Breast epithelium (tissue), 4 donors: ENCODE measurements at regions not wholly inside any gene's neighbourhood (a gene's known extent, or its start where the extent isn't known, plus 50 kb on each side); places are given as distances from the start of the nearest gene placed in this dataset.
"Not testable (repeated sequence)": the region's sequence is repeated elsewhere in the genome, so short reads cannot be mapped to it uniquely, and the experiment has no call there.

Experiments used
- DNase-seq, 2 donors: peaks; one replicate each; pipeline ENCODE4 v3.0.0-alpha.2; 2019; ENCODE audit warnings: low spot score in 2 of 2
- H3K27ac ChIP-seq, 2 donors: fragments of 200-600 bp; sonication (generic) in 1 of 2; one replicate each; pipeline ENCODE4 v1.5.1; 2016 to 2019; ENCODE audit warnings: mild to moderate bottlenecking in 1 of 2
- H3K27me3 ChIP-seq, 2 donors: fragments of 200-600 bp; sonication (generic) in 1 of 2; one replicate each; pipeline versions ENCODE4 v1.5.1 to v1.6.0; 2017 to 2019; ENCODE audit warnings: control low read depth in 1 of 2, mild to moderate bottlenecking in 1 of 2
- H3K36me3 ChIP-seq: fragments of 200-600 bp; one replicate; pipeline ENCODE4 v1.5.1; 2019
- H3K4me1 ChIP-seq, 2 donors: fragments of 200-600 bp; sonication (generic); one replicate each; pipeline ENCODE4 v1.5.1; 2016 to 2019; ENCODE audit warnings: control low read depth in 1 of 2
- H3K4me3 ChIP-seq, 3 donors: fragments of 200-600 bp; sonication (generic); 1 replicate in 2 of 3; 2 replicates in 1 of 3; pipeline ENCODE4 v1.5.1; 2016 to 2019; ENCODE audit warnings: mild to moderate bottlenecking in 3 of 3, moderate library complexity in 2 of 3
- H3K9me3 ChIP-seq, 2 donors: fragments of 200-600 bp; sonication (generic) in 1 of 2; one replicate each; pipeline ENCODE4 v1.5.1; 2016 to 2019; ENCODE audit warnings: control low read depth in 1 of 2
- POLR2A ChIP-seq: fragments of 450-650 bp; IDR thresholded peaks from one replicate; pipeline ENCODE4 v1.6.1; 2016; ENCODE audit warnings: antibody characterized with exemption, mild to moderate bottlenecking, moderate library complexity
- POLR2AphosphoS5 ChIP-seq, 3 donors: sonication (generic); formaldehyde crosslinking; IDR thresholded peaks; one replicate each; pipeline ENCODE4 v1.6.1; 2017; ENCODE audit warnings: antibody characterized with exemption in 3 of 3
- intact Hi-C: fragments of 100-400 bp; cut with DNase I; formaldehyde crosslinking; loops from one replicate; pipeline ENCODE4 v1.15.1; 2023; ENCODE audit warnings: low total_unique reads
- TF ChIP-seq, protein P1 (sequence below), 3 donors: fragments of 450-650 bp; IDR thresholded peaks; one replicate each; pipeline ENCODE4 v1.5.1; 2016 to 2017; ENCODE audit warnings: antibody characterized with exemption in 3 of 3, mild to moderate bottlenecking in 3 of 3, moderate library complexity in 3 of 3

GRCh38 chr12:107602446-107602845, 83.2 kb upstream of the PWP1 start:
- TF ChIP-seq, protein P1, sequence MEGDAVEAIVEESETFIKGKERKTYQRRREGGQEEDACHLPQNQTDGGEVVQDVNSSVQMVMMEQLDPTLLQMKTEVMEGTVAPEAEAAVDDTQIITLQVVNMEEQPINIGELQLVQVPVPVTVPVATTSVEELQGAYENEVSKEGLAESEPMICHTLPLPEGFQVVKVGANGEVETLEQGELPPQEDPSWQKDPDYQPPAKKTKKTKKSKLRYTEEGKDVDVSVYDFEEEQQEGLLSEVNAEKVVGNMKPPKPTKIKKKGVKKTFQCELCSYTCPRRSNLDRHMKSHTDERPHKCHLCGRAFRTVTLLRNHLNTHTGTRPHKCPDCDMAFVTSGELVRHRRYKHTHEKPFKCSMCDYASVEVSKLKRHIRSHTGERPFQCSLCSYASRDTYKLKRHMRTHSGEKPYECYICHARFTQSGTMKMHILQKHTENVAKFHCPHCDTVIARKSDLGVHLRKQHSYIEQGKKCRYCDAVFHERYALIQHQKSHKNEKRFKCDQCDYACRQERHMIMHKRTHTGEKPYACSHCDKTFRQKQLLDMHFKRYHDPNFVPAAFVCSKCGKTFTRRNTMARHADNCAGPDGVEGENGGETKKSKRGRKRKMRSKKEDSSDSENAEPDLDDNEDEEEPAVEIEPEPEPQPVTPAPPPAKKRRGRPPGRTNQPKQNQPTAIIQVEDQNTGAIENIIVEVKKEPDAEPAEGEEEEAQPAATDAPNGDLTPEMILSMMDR (IDR thresholded peaks at IDR 0.05): no peak
- TF ChIP-seq POLR2AphosphoS5 (IDR thresholded peaks at IDR 0.05) (no peak), POLR2A (no peak)
- intact Hi-C loops: loop anchor here (5.0 kb wide), 2 partner anchors 70 to 470 kb away; no protein-coding TSS in a partner anchor

DNA sequence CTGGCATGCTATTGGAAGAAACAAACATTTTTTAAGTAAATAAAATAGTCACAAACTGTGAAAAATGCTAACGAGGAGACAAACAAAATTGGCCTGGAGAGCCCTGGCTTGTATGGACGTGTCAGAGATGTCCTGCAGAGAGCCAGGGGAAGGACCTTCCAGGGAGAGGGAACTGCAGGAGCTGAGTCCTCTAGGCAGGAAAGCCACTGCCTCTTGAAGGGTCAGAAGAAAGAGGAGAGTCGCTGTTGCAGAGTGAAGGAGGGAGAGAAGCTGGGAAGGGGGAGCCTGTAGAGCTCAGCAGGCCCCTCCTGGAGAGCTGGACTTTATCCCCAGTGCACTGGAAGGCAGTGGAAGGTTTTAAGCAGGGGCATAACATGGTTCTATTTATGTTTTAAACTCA, 80.3 kb upstream of the PWP1 start:
- DNase-seq: no peak
- TF ChIP-seq, protein P1 (IDR thresholded peaks at IDR 0.05): no peak
- no peak for TF ChIP-seq POLR2AphosphoS5 (IDR thresholded peaks at IDR 0.05)
- TF ChIP-seq POLR2A: no peak
- H3K4me1 ChIP-seq: no peaks in the 10 kb centered on the region
- no peaks in the 10 kb centered on the region for H3K36me3 ChIP-seq
- no peak overlapping the region for H3K4me3 ChIP-seq
- no peaks in the 10 kb centered on the region for H3K27me3 ChIP-seq
- no peak overlapping the region for H3K27ac ChIP-seq
- intact Hi-C loops: no loop called here
- no peaks in the 10 kb centered on the region for H3K9me3 ChIP-seq

More at GRCh38 chr12:107602446-107602845, 83.2 kb upstream of the PWP1 start:
- Histone ChIP-seq H3K27ac (no peak overlapping the region), H3K4me3 (no peak overlapping the region), H3K4me1 (no peaks in the 10 kb centered on the region), H3K27me3 (no peaks in the 10 kb centered on the region), H3K9me3 (no peaks in the 10 kb centered on the region), H3K36me3 (no peaks in the 10 kb centered on the region)
- DNase-seq: no peak

DNA sequence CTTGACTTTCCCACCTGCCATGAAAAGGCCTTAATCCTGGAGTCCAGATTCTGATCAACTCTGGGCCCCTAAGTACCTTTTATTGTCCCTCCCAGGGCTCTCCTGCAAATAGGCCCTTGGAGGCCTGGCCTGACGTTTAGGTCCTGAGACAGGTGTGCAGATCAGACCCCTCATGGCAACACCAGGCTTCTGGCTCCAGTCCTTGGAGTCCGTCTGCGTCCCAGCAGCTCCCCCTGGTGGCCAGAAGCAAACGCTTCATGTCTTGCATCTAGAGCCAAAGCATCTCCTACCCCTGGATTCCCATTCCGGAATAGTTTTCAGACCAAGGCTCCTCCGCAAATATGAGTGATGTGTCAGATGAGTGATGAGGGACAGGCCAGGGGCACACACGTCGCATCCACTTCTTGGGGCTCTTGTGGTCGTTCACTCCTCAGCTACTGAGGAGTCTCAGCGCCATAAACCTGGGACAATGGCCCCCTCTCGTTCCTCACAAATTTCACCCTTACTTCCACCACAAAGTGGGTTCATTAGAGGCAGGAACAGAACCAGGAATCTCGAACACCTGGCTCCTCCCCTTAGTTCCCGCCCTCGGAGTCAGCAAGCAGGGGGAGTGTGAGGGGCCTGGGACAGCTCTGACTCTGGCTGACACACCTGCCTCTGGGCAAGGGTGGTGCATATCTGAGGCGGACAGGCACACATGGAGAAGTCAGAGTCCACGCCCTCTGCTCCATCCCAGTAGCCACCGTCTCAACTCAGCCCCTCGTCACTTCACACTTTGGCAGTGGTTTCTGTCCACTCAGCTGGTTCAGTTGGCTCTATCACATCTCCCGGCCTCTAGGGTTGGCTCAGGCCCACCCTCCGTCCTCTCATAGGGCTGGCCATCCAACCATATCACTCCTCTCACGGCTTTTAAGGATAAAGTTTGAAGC, 77.9 kb upstream of the PWP1 start:
- Histone ChIP-seq H3K4me1 (no peaks in the 10 kb centered on the region), H3K27ac (no peak overlapping the region), H3K9me3 (no peaks in the 10 kb centered on the region), H3K4me3 (no peak overlapping the region), H3K27me3 (no peaks in the 10 kb centered on the region), H3K36me3 (no peaks in the 10 kb centered on the region)
- TF ChIP-seq, protein P1 (IDR thresholded peaks at IDR 0.05): peak; percentile 84 to 85 (median 84)
- TF ChIP-seq POLR2AphosphoS5 (IDR thresholded peaks at IDR 0.05): peak in 1 of 3 donors; percentile 17
- no peak for TF ChIP-seq POLR2A
- intact Hi-C loops: no loop called here
- DNase-seq: peak; percentile 65 to 80

- DNase-seq, intact Hi-C loops, H3K27ac ChIP-seq: not testable (repeated sequence)
These were observed 76.8 kb upstream of the PWP1 start for GRCh38 chr12:107608779-107609178.

GRCh38 chr12:107610021-107610859, 75.4 kb upstream of the PWP1 start:
- no peak for DNase-seq
- H3K4me3 ChIP-seq: no peak overlapping the region
- no peaks in the 10 kb centered on the region for H3K36me3 ChIP-seq
- H3K9me3 ChIP-seq: no peaks in the 10 kb centered on the region
- H3K27me3 ChIP-seq: no peaks in the 10 kb centered on the region
- H3K4me1 ChIP-seq: no peaks in the 10 kb centered on the region
- TF ChIP-seq, protein P1 (IDR thresholded peaks at IDR 0.05): no peak
- TF ChIP-seq POLR2AphosphoS5 (IDR thresholded peaks at IDR 0.05) (no peak), POLR2A (no peak)
- intact Hi-C loops: no loop called here
- H3K27ac ChIP-seq: no peak overlapping the region

More at GRCh38 chr12:107608779-107609178, 76.8 kb upstream of the PWP1 start:
- not testable (repeated sequence) for H3K36me3 ChIP-seq, H3K27me3 ChIP-seq, H3K4me1 ChIP-seq, H3K4me3 ChIP-seq, H3K9me3 ChIP-seq
